Forelimb muscle (tissue), 1 donor: ENCODE measurements at regions not wholly inside any gene's neighbourhood (a gene's known extent, or its start where the extent isn't known, plus 50 kb on each side); places are given as distances from the start of the nearest gene placed in this dataset.

Experiments
- DNase-seq: peaks from one replicate; pipeline ENCODE4 v3.0.0-alpha.2; 2013; ENCODE audit warnings: low read depth

- no peak for DNase-seq
These were observed 366.0 kb upstream of the PDGFD start for GRCh38 chr11:104529906-104530305.

DNA sequence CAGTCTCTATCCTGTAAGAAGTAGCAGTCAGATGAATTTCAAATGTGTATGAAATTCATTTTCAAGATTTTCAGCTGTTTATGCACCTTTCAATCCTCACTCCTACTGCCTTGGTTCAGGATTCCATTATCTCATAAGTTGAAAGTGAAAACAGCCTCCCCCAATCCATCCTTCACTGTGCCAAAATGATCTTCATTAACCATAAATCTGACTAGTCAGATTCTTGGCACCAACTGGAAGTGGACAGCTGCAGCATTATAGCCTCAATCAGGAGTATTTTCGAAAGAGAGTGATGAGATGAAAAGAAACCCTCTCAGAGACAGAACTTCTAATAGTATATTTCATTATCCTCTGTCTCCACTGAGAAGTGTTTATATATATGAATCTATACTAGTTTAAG, 365.3 kb upstream of the PDGFD start:
- peak; percentile 76 for DNase-seq

DNA sequence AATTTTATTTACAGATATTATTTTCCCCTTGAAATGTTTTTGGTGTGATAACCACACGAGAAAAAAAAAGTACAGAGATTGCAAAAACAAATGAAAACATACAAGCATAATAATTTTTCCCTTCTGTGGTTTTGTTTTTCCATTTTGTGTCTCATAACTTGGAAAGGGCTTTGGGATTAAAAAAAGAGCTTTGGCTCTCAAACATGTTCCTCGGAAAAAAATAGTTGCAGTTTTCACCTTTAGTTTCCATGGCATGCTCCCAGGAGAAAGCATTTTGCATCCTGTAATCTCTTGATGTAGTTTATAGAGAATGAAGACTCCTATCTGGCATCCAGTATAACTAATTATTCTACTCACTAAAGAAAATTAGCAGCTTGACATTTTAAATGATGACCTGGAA, 362.1 kb upstream of the PDGFD start:
- DNase-seq, result peak; percentile 29

DNA sequence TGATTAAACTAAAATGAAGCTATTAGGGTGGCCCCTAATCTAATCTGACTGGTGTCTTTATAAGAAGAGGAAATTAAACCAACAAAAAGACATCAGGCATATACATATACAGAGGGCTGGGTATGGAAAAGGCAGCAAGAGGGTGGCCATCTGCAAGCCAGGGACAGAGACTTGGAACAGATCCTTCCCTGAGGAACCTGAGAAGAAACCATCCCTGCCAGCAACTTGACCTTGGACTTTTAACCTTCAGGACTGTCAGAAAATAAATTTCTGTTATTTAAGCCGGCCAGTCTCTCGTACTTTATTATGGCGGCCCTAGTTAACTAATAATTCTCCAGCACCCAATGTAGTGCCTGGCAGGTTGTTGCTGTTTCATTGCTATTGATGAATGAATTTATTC, 361.5 kb upstream of the PDGFD start:
- no peak for DNase-seq

DNA sequence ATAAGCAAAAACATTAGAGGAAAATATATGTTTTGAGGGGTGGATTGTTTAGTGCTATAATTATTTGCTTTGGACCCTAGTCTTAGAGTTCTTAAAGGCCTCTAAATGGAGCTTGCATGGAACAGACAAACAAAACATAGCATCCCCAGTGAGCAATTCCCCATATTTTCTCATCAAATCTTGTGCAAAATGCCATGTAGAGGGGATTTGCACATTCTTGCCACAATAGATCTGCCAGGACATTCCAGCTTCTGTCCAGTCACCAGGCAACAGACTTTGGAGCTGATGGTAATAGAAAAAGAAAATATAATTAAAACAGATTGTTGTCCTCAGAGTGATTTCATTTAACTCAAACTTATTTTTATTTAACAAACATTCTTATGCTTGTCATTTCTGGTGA, 360.3 kb upstream of the PDGFD start:
- no peak for DNase-seq

GRCh38 chr11:104523611-104524010, 359.7 kb upstream of the PDGFD start:
- DNase-seq, result no peak

GRCh38 chr11:104522650-104523049, 358.7 kb upstream of the PDGFD start:
- DNase-seq, result no peak

- no peak for DNase-seq
These were observed 358.2 kb upstream of the PDGFD start for GRCh38 chr11:104522123-104522522.

GRCh38 chr11:104510169-104510568, 346.2 kb upstream of the PDGFD start:
- DNase-seq, result no peak

- DNase-seq, result no peak
These were observed 326.2 kb upstream of the PDGFD start for GRCh38 chr11:104490182-104490581.

DNA sequence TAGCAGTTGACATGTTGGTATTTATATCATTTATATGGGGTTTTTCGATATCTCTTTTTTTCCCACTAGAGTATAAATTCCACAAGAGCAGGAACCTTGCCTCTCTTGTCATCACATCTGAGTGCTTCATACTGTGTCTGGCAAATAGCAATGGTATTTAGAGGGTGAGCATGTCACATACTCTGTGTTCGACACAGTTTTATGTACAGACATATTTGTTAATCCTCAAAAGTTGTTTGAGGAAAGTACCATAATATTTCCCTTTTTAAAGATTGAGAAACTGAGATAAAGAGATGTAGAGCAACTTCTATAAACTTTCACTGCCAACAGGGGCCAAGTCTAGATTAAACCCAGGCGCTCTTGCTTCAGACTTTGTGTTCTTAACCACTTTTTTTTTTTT, 324.6 kb upstream of the PDGFD start:
- no peak for DNase-seq

- no peak for DNase-seq
These were observed 323.3 kb upstream of the PDGFD start for GRCh38 chr11:104487046-104487806.

DNA sequence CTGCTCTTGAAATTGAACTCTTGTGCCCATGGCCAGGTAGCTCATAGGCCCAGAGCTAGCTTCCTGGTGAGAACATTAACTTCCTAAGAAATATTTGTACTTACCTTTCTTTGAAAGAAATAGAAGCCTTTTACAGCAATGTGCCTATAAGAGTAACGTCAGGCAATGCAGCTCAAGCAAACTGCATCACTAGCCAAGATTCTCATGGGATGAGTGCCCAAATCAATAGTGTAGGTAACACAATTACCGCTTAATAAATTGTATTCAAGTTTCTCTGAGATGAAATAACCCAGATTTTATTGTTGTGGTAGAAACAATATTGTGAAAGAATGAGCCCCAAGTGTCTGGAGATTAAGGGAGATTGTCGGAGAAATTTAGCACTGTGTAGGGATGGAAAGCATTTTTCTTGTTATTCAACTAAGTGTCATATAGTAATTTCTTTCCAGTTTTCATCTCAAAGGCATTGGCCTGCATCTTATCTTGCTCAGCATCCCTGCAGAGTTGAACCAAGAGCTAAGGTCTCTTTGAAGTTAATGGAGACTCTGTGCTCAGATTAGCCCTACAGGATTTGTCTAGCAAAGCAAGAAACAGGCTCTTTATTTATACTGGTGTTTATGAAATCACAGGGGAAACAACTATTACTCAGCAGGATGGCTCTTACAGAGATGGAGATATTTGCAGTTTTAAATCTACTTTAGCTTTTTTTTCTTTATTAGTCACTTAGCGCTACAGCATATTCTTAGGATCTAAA, 321.0 kb upstream of the PDGFD start:
- no peak for DNase-seq

DNA sequence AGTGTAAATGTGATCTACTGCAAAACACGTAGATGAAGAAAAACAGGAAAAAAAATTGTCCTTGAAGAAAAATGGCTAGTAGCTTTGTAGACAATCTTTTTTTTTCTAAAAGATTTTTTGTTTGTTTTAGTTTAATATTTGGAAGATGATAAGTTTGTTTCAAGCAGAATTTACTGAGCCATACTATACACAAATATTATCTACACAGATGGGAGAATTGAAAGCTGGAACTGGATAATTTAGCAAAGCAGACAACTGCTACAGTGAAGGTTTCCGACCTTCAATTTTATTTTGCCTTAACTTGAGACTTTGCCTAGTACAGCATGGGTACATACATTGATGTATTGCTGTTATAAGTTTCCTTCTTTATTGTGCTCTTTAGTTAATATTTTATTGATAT, 313.0 kb upstream of the PDGFD start:
- DNase-seq, result no peak

GRCh38 chr11:104476454-104476853, 312.5 kb upstream of the PDGFD start:
- DNase-seq, result no peak

- DNase-seq, result no peak
These were observed 303.5 kb upstream of the PDGFD start for GRCh38 chr11:104467404-104467803.

- DNase-seq, result peak; percentile 16
These were observed 301.4 kb upstream of the PDGFD start for GRCh38 chr11:104465321-104465720.

DNA sequence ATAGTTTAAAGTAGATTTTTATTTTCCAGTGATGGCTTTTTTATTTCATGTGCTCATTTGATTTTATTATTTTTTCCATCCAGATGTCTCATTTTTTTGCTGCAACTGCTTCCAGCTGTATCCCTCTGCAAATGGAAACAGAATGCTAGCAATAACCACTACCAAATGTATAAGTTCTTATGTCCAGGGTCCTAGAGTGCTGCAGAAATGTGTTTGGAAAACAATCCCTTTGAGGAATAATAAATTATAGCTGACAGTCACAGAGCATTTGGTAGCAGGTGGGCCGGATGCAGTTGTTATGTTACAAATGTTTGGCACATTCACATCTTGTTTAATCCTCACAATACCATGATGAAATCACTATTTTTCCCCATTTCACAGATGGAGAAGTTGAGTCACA, 300.7 kb upstream of the PDGFD start:
- peak; percentile 66 for DNase-seq

DNA sequence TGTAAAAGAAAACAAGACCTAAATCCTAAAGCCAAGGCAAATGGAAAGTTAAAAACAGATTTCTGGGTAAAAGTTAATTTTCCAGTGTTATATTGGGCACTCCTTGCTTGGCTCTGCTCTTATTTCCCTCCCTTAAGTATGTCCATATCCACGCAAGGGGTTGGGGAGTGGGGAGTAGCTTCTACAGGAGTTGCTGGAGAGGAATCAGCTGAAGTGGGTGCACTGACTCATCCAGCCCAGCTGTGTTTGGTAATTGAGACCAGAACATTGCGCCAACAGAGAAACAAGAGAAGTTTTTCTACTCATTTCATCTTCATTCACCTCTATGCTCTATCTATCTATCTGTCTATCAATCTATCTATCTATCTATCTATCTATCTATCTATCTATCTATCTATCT, 298.4 kb upstream of the PDGFD start:
- peak; percentile 25 for DNase-seq

DNA sequence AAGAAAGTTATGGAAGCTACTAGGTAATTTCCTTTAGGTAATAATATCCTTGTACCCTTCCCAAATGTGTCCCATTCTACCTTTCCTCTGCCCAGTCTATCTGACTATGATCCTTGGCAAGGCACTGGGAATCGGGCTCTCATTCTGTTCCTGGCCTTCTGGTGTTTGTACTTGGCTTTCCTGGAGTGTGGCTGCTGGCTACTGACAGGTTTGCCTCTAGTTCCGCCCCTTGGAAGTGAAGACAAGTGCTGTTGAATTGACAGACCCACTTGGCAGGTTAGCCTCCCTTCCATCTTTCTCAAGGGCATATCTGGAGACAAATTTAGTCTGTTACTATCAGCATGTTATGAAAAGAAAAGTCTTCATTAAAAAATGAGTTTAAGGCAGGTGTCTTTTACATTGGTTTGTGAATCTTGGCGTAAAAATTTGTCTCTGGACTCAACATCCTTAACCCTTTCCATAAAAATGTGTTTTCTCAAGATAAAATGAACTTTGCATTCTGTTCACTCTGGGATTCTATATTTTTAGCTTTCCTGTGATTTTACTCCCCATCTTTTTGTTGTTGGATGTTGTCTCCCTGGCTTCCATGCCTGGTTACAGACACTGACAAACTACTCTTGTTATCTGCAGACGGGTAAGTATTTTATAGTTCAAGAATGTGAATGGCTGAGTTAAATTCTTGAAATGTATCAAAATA, 287.4 kb upstream of the PDGFD start:
- peak; percentile 17 for DNase-seq

DNA sequence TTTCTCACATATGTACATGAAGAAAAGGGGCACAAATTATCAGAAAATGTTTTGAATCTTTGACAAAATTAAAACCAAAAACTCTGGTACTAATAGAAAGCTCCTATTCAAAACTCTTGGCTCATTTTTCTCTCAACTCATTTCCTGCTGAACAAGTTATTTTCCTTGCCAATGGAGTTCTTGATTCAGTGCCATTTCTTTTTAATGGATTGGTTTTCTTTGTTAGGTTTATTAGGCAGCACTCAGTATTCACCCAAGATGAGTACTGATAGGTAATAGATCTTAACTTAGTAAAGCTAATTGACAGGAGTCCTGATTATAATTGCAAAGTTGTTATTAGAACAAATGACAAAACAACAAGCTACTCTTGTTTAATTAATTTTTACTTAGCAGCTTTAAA, 279.4 kb upstream of the PDGFD start:
- DNase-seq, result no peak

DNA sequence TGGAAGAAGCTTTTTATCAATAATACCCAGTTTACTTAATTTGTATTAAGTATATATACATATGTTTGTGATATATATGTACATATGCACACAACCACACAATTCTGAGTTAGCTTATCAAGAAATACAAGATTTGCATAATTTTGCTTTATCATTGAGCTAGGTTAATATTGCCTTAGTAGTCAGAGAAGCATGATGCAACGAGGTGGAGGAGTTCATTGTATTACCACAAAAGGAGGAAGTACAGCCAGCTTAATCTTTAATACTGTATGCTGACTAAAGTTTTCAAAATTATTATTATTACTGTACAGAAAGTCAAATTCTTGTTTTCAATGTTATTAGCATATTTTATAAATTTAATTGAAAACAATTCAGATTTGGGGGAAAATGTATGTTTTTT, 278.4 kb upstream of the PDGFD start:
- DNase-seq, result no peak

DNA sequence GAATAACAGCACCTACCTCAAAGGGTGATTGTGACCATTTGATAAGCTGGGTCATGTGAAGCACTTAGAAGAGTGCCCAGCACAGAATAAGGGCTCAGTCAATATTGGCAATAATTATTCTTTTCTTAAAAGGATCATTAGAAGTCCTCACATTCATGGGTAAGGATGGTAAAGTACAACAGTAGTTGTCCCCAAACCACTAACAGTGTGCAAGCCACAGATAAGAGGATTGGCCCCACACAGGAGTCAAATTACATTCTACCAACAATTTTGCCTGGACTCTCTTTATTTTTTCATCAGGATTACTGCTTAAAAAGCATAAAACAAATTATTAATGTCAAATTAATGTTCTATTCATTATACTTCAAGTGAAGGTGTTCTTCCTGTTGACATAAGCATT, 271.5 kb upstream of the PDGFD start:
- DNase-seq, result no peak
